Adrenal gland (tissue), 5 donors: ENCODE measurements at regions not wholly inside any gene's neighbourhood (a gene's known extent, or its start where the extent isn't known, plus 50 kb on each side); places are given as distances from the start of the nearest gene placed in this dataset.

Experiments used
- POLR2A ChIP-seq, 2 donors: fragments of 450-650 bp; IDR thresholded peaks; one replicate each; pipeline ENCODE4 v1.6.1; 2017; ENCODE audit warnings: antibody characterized with exemption in 2 of 2, mild to moderate bottlenecking in 2 of 2, moderate library complexity in 1 of 2
- TF ChIP-seq, protein P1 (sequence below), 6 experiments: fragments of 450-650 bp in 4 of 6; fragments of 200-600 bp in 2 of 6; sonication (generic) in 1 of 6; IDR thresholded peaks; 1 replicate in 5 of 6; 2 replicates in 1 of 6; pipeline versions ENCODE4 v1.5.1 to v1.8.0; 2016 to 2021; ENCODE audit warnings: antibody characterized with exemption in 6 of 6, mild to moderate bottlenecking in 2 of 6, moderate library complexity in 1 of 6
- donor health status: DM: no; HTN: no; CAD: no.

DNA sequence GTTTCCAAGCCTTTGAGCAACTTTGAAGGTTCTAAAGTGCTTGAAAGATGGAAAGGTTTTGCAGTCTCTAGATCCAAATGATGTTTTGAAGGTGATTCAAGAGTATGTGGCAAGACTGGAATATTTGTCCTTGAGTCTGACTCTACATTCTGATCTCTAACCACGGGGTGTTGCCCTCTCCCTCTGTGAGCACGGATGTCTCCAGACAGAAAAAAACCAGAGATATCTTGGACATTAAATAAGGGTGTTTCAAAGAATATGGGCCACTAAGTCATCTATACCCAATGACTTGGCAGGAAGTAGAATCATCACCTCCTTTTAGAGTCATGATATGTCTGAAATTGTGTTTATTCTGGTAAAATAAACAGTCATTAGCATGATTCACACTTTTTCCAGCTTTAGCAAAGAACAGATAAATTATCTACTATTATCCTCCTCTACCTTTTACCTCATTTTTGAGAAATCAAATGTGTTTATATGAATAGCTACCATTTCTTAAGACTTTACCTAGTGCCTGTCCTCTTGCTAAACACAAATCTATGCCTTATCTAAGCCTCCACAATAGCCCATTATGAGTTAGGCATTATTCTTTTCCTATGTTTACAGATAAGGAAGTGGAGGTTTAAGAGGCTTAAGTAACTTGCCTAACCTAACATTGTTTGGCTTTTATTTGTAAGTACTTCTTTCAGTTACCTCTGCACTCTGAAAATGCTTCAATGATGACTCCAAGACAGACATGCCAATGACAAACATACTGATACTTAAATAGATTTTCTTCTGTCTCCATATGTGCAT lies 384.4 kb downstream of the BMP2 start:
- TF ChIP-seq, protein P1, sequence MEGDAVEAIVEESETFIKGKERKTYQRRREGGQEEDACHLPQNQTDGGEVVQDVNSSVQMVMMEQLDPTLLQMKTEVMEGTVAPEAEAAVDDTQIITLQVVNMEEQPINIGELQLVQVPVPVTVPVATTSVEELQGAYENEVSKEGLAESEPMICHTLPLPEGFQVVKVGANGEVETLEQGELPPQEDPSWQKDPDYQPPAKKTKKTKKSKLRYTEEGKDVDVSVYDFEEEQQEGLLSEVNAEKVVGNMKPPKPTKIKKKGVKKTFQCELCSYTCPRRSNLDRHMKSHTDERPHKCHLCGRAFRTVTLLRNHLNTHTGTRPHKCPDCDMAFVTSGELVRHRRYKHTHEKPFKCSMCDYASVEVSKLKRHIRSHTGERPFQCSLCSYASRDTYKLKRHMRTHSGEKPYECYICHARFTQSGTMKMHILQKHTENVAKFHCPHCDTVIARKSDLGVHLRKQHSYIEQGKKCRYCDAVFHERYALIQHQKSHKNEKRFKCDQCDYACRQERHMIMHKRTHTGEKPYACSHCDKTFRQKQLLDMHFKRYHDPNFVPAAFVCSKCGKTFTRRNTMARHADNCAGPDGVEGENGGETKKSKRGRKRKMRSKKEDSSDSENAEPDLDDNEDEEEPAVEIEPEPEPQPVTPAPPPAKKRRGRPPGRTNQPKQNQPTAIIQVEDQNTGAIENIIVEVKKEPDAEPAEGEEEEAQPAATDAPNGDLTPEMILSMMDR (IDR thresholded peaks at IDR 0.05) = no peak
- TF ChIP-seq POLR2A (IDR thresholded peaks at IDR 0.05) = no peak
